Choroid plexus epithelial cell (primary cell): ENCODE measurements at regions not wholly inside any gene's neighbourhood (a gene's known extent, or its start where the extent isn't known, plus 50 kb on each side); places are given as distances from the start of the nearest gene placed in this dataset.

Source experiments
- DNase-seq: peaks from one replicate; pipeline ENCODE4 v3.0.0-alpha.2; 2010; ENCODE audit warnings: low read depth
- H3K4me3 ChIP-seq: 2 replicates; pipeline ENCODE4 v1.5.1; 2011; ENCODE audit warnings: low read depth, mild to moderate bottlenecking, control low read depth, low read length, moderate library complexity
- CTCF ChIP-seq: conservative IDR thresholded peaks from 2 replicates; pipeline ENCODE4 v1.5.1; 2011; ENCODE audit warnings: low read depth, mild to moderate bottlenecking, control low read depth, inconsistent platforms, low read length, moderate library complexity

GRCh38 chr1:102434421-102434820 lies 437.7 kb upstream of the OLFM3 start:
- no peak overlapping the region for H3K4me3 ChIP-seq
- peak; percentile 3 for DNase-seq
- TF ChIP-seq CTCF = peak; percentile 29

GRCh38 chr1:102431253-102431652 lies 434.5 kb upstream of the OLFM3 start:
- H3K4me3 ChIP-seq = no peak overlapping the region
- no peak for TF ChIP-seq CTCF
- DNase-seq = no peak

- no peak overlapping the region for H3K4me3 ChIP-seq
- no peak for TF ChIP-seq CTCF
- no peak for DNase-seq
Observed at GRCh38 chr1:102420034-102420433, 423.3 kb upstream of the OLFM3 start.
